Vagina (tissue), 2 donors: ENCODE measurements at regions not wholly inside any gene's neighbourhood (a gene's known extent, or its start where the extent isn't known, plus 50 kb on each side); places are given as distances from the start of the nearest gene placed in this dataset.

Experiments used
- DNase-seq, 2 donors: peaks; one replicate each; pipeline ENCODE4 v3.0.0-alpha.2; 2017; ENCODE audit errors: extremely low spot score in 2 of 2
- H3K27ac ChIP-seq: fragments of 200-600 bp; sonication (generic); one replicate; pipeline ENCODE4 v1.5.1; 2019
- H3K27me3 ChIP-seq: fragments of 200-600 bp; sonication (generic); one replicate; pipeline ENCODE4 v1.5.1; 2019
- H3K36me3 ChIP-seq, 2 donors: fragments of 200-600 bp; sonication (generic); one replicate each; pipeline ENCODE4 v1.5.1; 2017 to 2019
- H3K4me1 ChIP-seq: fragments of 200-600 bp; sonication (generic); one replicate; pipeline ENCODE4 v1.5.1; 2019
- H3K4me3 ChIP-seq, 2 donors: fragments of 200-600 bp; sonication (generic); 1 replicate in 1 of 2; 2 replicates in 1 of 2; pipeline ENCODE4 v1.5.1; 2016 to 2019
- H3K9me3 ChIP-seq: fragments of 200-600 bp; sonication (generic); one replicate; pipeline ENCODE4 v1.5.1; 2019
- CTCF ChIP-seq, 3 experiments: fragments of 450-650 bp in 2 of 3; fragments of 200-600 bp in 1 of 3; sonication (generic) in 1 of 3; IDR thresholded peaks; one replicate each; pipeline ENCODE4 v1.5.1; 2017 to 2019; ENCODE audit warnings: antibody characterized with exemption in 3 of 3, mild to moderate bottlenecking in 2 of 3, moderate library complexity in 2 of 3
- POLR2A ChIP-seq, 2 donors: fragments of 450-650 bp; IDR thresholded peaks; one replicate each; pipeline ENCODE4 v1.6.1; 2017; ENCODE audit warnings: antibody characterized with exemption in 2 of 2, mild to moderate bottlenecking in 2 of 2, moderate library complexity in 2 of 2
- POLR2AphosphoS5 ChIP-seq, 2 donors: sonication (generic); formaldehyde crosslinking; IDR thresholded peaks; one replicate each; pipeline ENCODE4 v1.9.0; 2017; ENCODE audit warnings: antibody characterized with exemption in 2 of 2, mild to moderate bottlenecking in 2 of 2, low read depth in 1 of 2; ENCODE audit not compliant: insufficient read depth in 1 of 2
- intact Hi-C: fragments of 100-400 bp; cut with DNase I; formaldehyde crosslinking; loops from one replicate; pipeline ENCODE4 v1.15.1; 2023

GRCh38 chr2:226306969-226307368, 492.7 kb downstream of the IRS1 start:
- H3K27ac ChIP-seq = no peak overlapping the region
- H3K9me3 ChIP-seq = no peaks in the 10 kb centered on the region
- no peak for TF ChIP-seq CTCF (IDR thresholded peaks at IDR 0.05)
- no peak for TF ChIP-seq POLR2AphosphoS5 (IDR thresholded peaks at IDR 0.05; ENCODE audit: insufficient read depth in 1 of 2, low read depth in 1 of 2)
- TF ChIP-seq POLR2A (IDR thresholded peaks at IDR 0.05) = no peak
- intact Hi-C loops = no loop called here
- H3K4me1 ChIP-seq = peaks cover 9% of the 10 kb centered on the region
- DNase-seq = no peak
- no peaks in the 10 kb centered on the region for H3K27me3 ChIP-seq
- no peak overlapping the region for H3K4me3 ChIP-seq
- H3K36me3 ChIP-seq = no peaks in the 10 kb centered on the region

- H3K36me3 ChIP-seq = no peaks in the 10 kb centered on the region
- peaks cover 5% of the 10 kb centered on the region for H3K4me1 ChIP-seq
- DNase-seq = no peak
- no peaks in the 10 kb centered on the region for H3K27me3 ChIP-seq
- intact Hi-C loops = no loop called here
- no peak overlapping the region for H3K4me3 ChIP-seq
- TF ChIP-seq POLR2AphosphoS5 (IDR thresholded peaks at IDR 0.05; ENCODE audit: insufficient read depth in 1 of 2, low read depth in 1 of 2) (no peak), POLR2A (IDR thresholded peaks at IDR 0.05) (no peak), CTCF (IDR thresholded peaks at IDR 0.05) (no peak)
- no peaks in the 10 kb centered on the region for H3K9me3 ChIP-seq
- H3K27ac ChIP-seq = no peak overlapping the region
These were observed 495.3 kb downstream of the IRS1 start for GRCh38 chr2:226304308-226304707.

GRCh38 chr2:226303707-226304106, 495.9 kb downstream of the IRS1 start:
- H3K27ac ChIP-seq = no peak overlapping the region
- no peak overlapping the region for H3K4me3 ChIP-seq
- H3K36me3 ChIP-seq = no peaks in the 10 kb centered on the region
- H3K4me1 ChIP-seq = no peaks in the 10 kb centered on the region
- intact Hi-C loops = no loop called here
- no peak for DNase-seq
- H3K9me3 ChIP-seq = no peaks in the 10 kb centered on the region
- H3K27me3 ChIP-seq = no peaks in the 10 kb centered on the region
- TF ChIP-seq CTCF (IDR thresholded peaks at IDR 0.05) = no peak
- no peak for TF ChIP-seq POLR2A (IDR thresholded peaks at IDR 0.05)
- no peak for TF ChIP-seq POLR2AphosphoS5 (IDR thresholded peaks at IDR 0.05; ENCODE audit: insufficient read depth in 1 of 2, low read depth in 1 of 2)

GRCh38 chr2:226300196-226300886, 499.3 kb downstream of the IRS1 start:
- no peaks in the 10 kb centered on the region for H3K36me3 ChIP-seq
- H3K4me1 ChIP-seq = no peaks in the 10 kb centered on the region
- intact Hi-C loops = no loop called here
- H3K27me3 ChIP-seq = no peaks in the 10 kb centered on the region
- H3K4me3 ChIP-seq = no peak overlapping the region
- no peaks in the 10 kb centered on the region for H3K9me3 ChIP-seq
- no peak overlapping the region for H3K27ac ChIP-seq
- DNase-seq = no peak
- TF ChIP-seq POLR2AphosphoS5 (IDR thresholded peaks at IDR 0.05; ENCODE audit: insufficient read depth in 1 of 2, low read depth in 1 of 2) = no peak
- TF ChIP-seq POLR2A (IDR thresholded peaks at IDR 0.05) = no peak
- no peak for TF ChIP-seq CTCF (IDR thresholded peaks at IDR 0.05)

- intact Hi-C loops = no loop called here
- Histone ChIP-seq H3K27me3 (no peaks in the 10 kb centered on the region), H3K27ac (no peak overlapping the region), H3K36me3 (no peaks in the 10 kb centered on the region), H3K9me3 (no peaks in the 10 kb centered on the region), H3K4me3 (no peak overlapping the region), H3K4me1 (no peaks in the 10 kb centered on the region)
- no peak for DNase-seq
- TF ChIP-seq POLR2AphosphoS5 (IDR thresholded peaks at IDR 0.05; ENCODE audit: insufficient read depth in 1 of 2, low read depth in 1 of 2) = no peak
- TF ChIP-seq CTCF (IDR thresholded peaks at IDR 0.05) = no peak
- TF ChIP-seq POLR2A (IDR thresholded peaks at IDR 0.05) = no peak
These were observed 499.8 kb downstream of the IRS1 start for GRCh38 chr2:226299771-226300170.
